SJSA1 (cell line): ENCODE measurements at regions not wholly inside any gene's neighbourhood (a gene's known extent, or its start where the extent isn't known, plus 50 kb on each side); places are given as distances from the start of the nearest gene placed in this dataset.

ENCODE experiments used
- DNase-seq, 2 experiments: peaks; one replicate each; pipeline ENCODE4 v3.0.0-alpha.2; 2015 to 2020; ENCODE audit warnings: low spot score in 2 of 2, low read depth in 1 of 2
- H3K27ac ChIP-seq: fragments of 250-450 bp; sonication (Bioruptor Pico); 2 replicates; pipeline ENCODE4 v1.5.1; 2020; ENCODE audit warnings: mild to moderate bottlenecking, moderate library complexity
- H3K27me3 ChIP-seq: fragments of 250-450 bp; sonication (Bioruptor Pico); replicated peaks from 2 replicates; pipeline ENCODE4 v1.5.1; 2020; ENCODE audit warnings: mild to moderate bottlenecking, moderate library complexity
- H3K36me3 ChIP-seq: fragments of 250-450 bp; sonication (Bioruptor Pico); 2 replicates; pipeline ENCODE4 v1.5.1; 2020; ENCODE audit warnings: mild to moderate bottlenecking
- H3K4me1 ChIP-seq: fragments of 250-450 bp; sonication (Bioruptor Pico); replicated peaks from 2 replicates; pipeline ENCODE4 v1.6.1; 2021; ENCODE audit warnings: mild to moderate bottlenecking
- H3K4me3 ChIP-seq: fragments of 250-450 bp; sonication (Bioruptor Pico); 2 replicates; pipeline ENCODE4 v1.5.1; 2020; ENCODE audit warnings: mild to moderate bottlenecking
- H3K9me3 ChIP-seq: fragments of 250-450 bp; sonication (Bioruptor Pico); replicated peaks from 2 replicates; pipeline ENCODE4 v1.5.1; 2020; ENCODE audit warnings: mild to moderate bottlenecking

- no peaks in the 10 kb centered on the region for H3K4me1 ChIP-seq
- no peaks in the 10 kb centered on the region for H3K36me3 ChIP-seq
- no peak overlapping the region for H3K27ac ChIP-seq
- H3K9me3 ChIP-seq, result no peaks in the 10 kb centered on the region
- no peaks in the 10 kb centered on the region for H3K27me3 ChIP-seq
- H3K4me3 ChIP-seq, result no peak overlapping the region
- DNase-seq, result no peak
Observed at GRCh38 chr9:11471321-11471720, 858.5 kb upstream of the PTPRD start.

- Histone ChIP-seq H3K27ac (no peak overlapping the region), H3K9me3 (no peaks in the 10 kb centered on the region), H3K36me3 (no peaks in the 10 kb centered on the region), H3K4me1 (no peaks in the 10 kb centered on the region), H3K27me3 (no peaks in the 10 kb centered on the region), H3K4me3 (no peak overlapping the region)
- no peak for DNase-seq
Observed at GRCh38 chr9:11500780-11501179, 888.0 kb upstream of the PTPRD start.

- no peaks in the 10 kb centered on the region for H3K27me3 ChIP-seq
- no peaks in the 10 kb centered on the region for H3K4me1 ChIP-seq
- no peaks in the 10 kb centered on the region for H3K9me3 ChIP-seq
- no peaks in the 10 kb centered on the region for H3K36me3 ChIP-seq
- H3K4me3 ChIP-seq, result no peak overlapping the region
- H3K27ac ChIP-seq, result no peak overlapping the region
- no peak for DNase-seq
Observed at GRCh38 chr9:11506980-11507379, 894.2 kb upstream of the PTPRD start.

GRCh38 chr9:11537566-11537965 is 924.8 kb upstream of the PTPRD start:
- H3K9me3 ChIP-seq, result no peaks in the 10 kb centered on the region
- no peaks in the 10 kb centered on the region for H3K27me3 ChIP-seq
- H3K27ac ChIP-seq, result no peak overlapping the region
- H3K4me3 ChIP-seq, result no peak overlapping the region
- no peaks in the 10 kb centered on the region for H3K4me1 ChIP-seq
- no peak for DNase-seq
- no peaks in the 10 kb centered on the region for H3K36me3 ChIP-seq

GRCh38 chr9:11542781-11543180 is 930.0 kb upstream of the PTPRD start:
- Histone ChIP-seq H3K36me3 (no peaks in the 10 kb centered on the region), H3K27ac (no peak overlapping the region), H3K9me3 (no peaks in the 10 kb centered on the region), H3K4me1 (no peaks in the 10 kb centered on the region), H3K4me3 (no peak overlapping the region), H3K27me3 (no peaks in the 10 kb centered on the region)
- no peak for DNase-seq

GRCh38 chr9:11546231-11546630 is 933.4 kb upstream of the PTPRD start:
- Histone ChIP-seq H3K27ac (no peak overlapping the region), H3K4me1 (no peaks in the 10 kb centered on the region), H3K36me3 (no peaks in the 10 kb centered on the region), H3K4me3 (no peak overlapping the region), H3K9me3 (no peaks in the 10 kb centered on the region), H3K27me3 (no peaks in the 10 kb centered on the region)
- no peak for DNase-seq

GRCh38 chr9:11549311-11549794 is 936.6 kb upstream of the PTPRD start:
- no peak overlapping the region for H3K27ac ChIP-seq
- no peak for DNase-seq
- no peaks in the 10 kb centered on the region for H3K4me1 ChIP-seq
- no peaks in the 10 kb centered on the region for H3K9me3 ChIP-seq
- no peak overlapping the region for H3K4me3 ChIP-seq
- no peaks in the 10 kb centered on the region for H3K27me3 ChIP-seq
- H3K36me3 ChIP-seq, result no peaks in the 10 kb centered on the region

GRCh38 chr9:11551106-11551505 is 938.3 kb upstream of the PTPRD start:
- no peak for DNase-seq
- no peaks in the 10 kb centered on the region for H3K9me3 ChIP-seq
- no peak overlapping the region for H3K27ac ChIP-seq
- no peak overlapping the region for H3K4me3 ChIP-seq
- H3K27me3 ChIP-seq, result no peaks in the 10 kb centered on the region
- no peaks in the 10 kb centered on the region for H3K4me1 ChIP-seq
- H3K36me3 ChIP-seq, result no peaks in the 10 kb centered on the region

GRCh38 chr9:11558043-11558442 is 945.2 kb upstream of the PTPRD start:
- DNase-seq, result no peak
- H3K27me3 ChIP-seq, result no peaks in the 10 kb centered on the region
- no peaks in the 10 kb centered on the region for H3K4me1 ChIP-seq
- H3K9me3 ChIP-seq, result no peaks in the 10 kb centered on the region
- no peaks in the 10 kb centered on the region for H3K36me3 ChIP-seq
- no peak overlapping the region for H3K4me3 ChIP-seq
- no peak overlapping the region for H3K27ac ChIP-seq

GRCh38 chr9:11559001-11559776 is 946.4 kb upstream of the PTPRD start:
- no peak for DNase-seq
- no peaks in the 10 kb centered on the region for H3K27me3 ChIP-seq
- H3K27ac ChIP-seq, result no peak overlapping the region
- H3K9me3 ChIP-seq, result no peaks in the 10 kb centered on the region
- H3K4me3 ChIP-seq, result no peak overlapping the region
- H3K36me3 ChIP-seq, result no peaks in the 10 kb centered on the region
- no peaks in the 10 kb centered on the region for H3K4me1 ChIP-seq

- no peaks in the 10 kb centered on the region for H3K9me3 ChIP-seq
- no peaks in the 10 kb centered on the region for H3K4me1 ChIP-seq
- no peaks in the 10 kb centered on the region for H3K36me3 ChIP-seq
- no peak overlapping the region for H3K27ac ChIP-seq
- H3K27me3 ChIP-seq, result no peaks in the 10 kb centered on the region
- no peak overlapping the region for H3K4me3 ChIP-seq
- DNase-seq, result no peak
Observed at GRCh38 chr9:11577522-11577921, 964.7 kb upstream of the PTPRD start.

GRCh38 chr9:11595756-11596155 is 983.0 kb upstream of the PTPRD start:
- Histone ChIP-seq H3K9me3 (no peaks in the 10 kb centered on the region), H3K27ac (no peak overlapping the region), H3K4me3 (no peak overlapping the region), H3K27me3 (no peaks in the 10 kb centered on the region), H3K4me1 (no peaks in the 10 kb centered on the region), H3K36me3 (no peaks in the 10 kb centered on the region)
- DNase-seq, result no peak

GRCh38 chr9:11618241-11618805 is 1005.5 kb upstream of the PTPRD start:
- H3K36me3 ChIP-seq, result no peaks in the 10 kb centered on the region
- H3K4me3 ChIP-seq, result no peak overlapping the region
- H3K4me1 ChIP-seq, result no peaks in the 10 kb centered on the region
- H3K27ac ChIP-seq, result no peak overlapping the region
- no peaks in the 10 kb centered on the region for H3K27me3 ChIP-seq
- DNase-seq, result no peak
- H3K9me3 ChIP-seq, result no peaks in the 10 kb centered on the region

- Histone ChIP-seq H3K4me1 (no peaks in the 10 kb centered on the region), H3K27me3 (no peaks in the 10 kb centered on the region), H3K9me3 (no peaks in the 10 kb centered on the region), H3K36me3 (no peaks in the 10 kb centered on the region), H3K27ac (no peak overlapping the region), H3K4me3 (no peak overlapping the region)
- DNase-seq, result no peak
Observed at GRCh38 chr9:11632691-11633090, 1019.9 kb upstream of the PTPRD start.
